ENCODE measurements at regions not wholly inside any gene's neighbourhood (a gene's known extent, or its start where the extent isn't known, plus 50 kb on each side); places are given as distances from the start of the nearest gene placed in this dataset.

DNA sequence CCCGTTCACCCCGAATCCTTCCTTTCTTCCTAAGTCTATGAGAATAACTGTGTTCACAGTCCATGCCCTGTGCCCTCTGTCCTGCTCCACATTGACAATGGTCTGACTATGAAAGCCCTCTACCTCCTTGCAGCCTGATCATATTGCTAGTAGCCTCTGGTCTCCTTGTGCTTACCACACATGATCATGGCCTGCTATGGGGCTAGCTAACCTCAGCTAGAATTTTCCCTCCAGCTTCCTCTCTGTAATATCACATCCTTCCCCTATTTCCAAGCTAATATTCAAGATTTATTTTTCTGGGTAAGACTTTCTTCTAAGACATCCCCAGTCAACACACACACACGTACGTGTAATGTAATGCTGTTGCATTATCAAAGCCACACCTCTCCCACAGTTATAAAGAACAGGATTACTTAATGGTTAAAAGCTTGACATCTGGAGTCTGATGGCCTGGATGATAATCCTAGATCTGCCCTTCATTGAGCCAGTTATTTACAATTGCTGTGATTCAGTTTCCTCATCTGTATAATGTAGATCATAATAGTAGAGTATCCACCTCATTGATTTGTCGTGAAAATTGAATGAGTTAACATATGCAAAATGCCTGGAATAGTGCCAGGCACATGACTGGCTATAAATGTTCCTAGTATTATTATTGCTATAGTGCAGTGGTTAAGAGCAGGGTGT is 214.4 kb upstream of the BLID start:
- no peak for TF ChIP-seq CTCF (IDR thresholded peaks at IDR 0.05)
- ATAC-seq: no peak

DNA sequence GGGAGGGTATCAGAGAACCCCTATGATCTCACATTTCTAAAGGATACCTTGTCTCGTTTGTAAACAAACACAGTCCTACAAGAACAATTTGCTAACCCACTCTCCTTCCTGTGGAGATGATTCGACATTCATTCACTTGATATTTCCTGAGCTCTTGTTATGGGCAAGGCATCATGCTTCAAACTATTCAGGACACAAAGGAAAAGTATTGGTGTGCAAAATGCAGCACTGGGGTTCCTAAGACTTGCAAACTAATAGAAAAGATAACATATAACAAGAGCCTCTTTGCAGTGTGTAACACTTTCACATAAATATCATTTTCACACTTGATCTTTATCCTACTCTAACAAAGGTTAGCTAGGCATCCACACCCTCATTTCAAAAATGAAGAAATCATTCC is 211.5 kb upstream of the BLID start:
- H3K9me3 ChIP-seq: no peaks in the 10 kb centered on the region
- 58 to 59% methylated on average over 2 of the region's 2 CpGs for WGBS, 2 donors
- intact Hi-C loops (cut with DNase I): no loop called here

More for the DNA sequence above, 214.4 kb upstream of the BLID start:
- FAIRE-seq (no peak), DNase-seq (no peak)
- no peaks in the 10 kb centered on the region for H3K4me1 ChIP-seq
- no peaks in the 10 kb centered on the region for H3K9me3 ChIP-seq
- 89 to 90% methylated on average over 5 of the region's 5 CpGs for WGBS, 2 donors
- no peak overlapping the region for H3K27ac ChIP-seq
- H3K27me3 ChIP-seq: no peaks in the 10 kb centered on the region
- intact Hi-C loops (cut with DNase I): no loop called here
- H3K4me3 ChIP-seq: no peak overlapping the region
- H3K36me3 ChIP-seq: no peaks in the 10 kb centered on the region

GRCh38 chr11:122323754-122324421 is 207.9 kb upstream of the BLID start:
- Histone ChIP-seq H3K4me3 (no peak overlapping the region), H3K27me3 (no peaks in the 10 kb centered on the region), H3K27ac (no peak overlapping the region), H3K4me1 (no peaks in the 10 kb centered on the region), H3K36me3 (no peaks in the 10 kb centered on the region), H3K9me3 (no peaks in the 10 kb centered on the region)
- DNase-seq: no peak
- FAIRE-seq: no peak
- TF ChIP-seq CTCF (IDR thresholded peaks at IDR 0.05): no peak
- intact Hi-C loops (cut with DNase I): no loop called here
- ATAC-seq: no peak
- 74 to 77% methylated on average over 7 of the region's 7 CpGs for WGBS, 2 donors

More for the DNA sequence above, 211.5 kb upstream of the BLID start:
- Histone ChIP-seq H3K4me1 (no peaks in the 10 kb centered on the region), H3K36me3 (no peaks in the 10 kb centered on the region), H3K27me3 (no peaks in the 10 kb centered on the region), H3K27ac (no peak overlapping the region), H3K4me3 (no peak overlapping the region)
- no peak for FAIRE-seq
- no peak for TF ChIP-seq CTCF (IDR thresholded peaks at IDR 0.05)
- DNase-seq: no peak
- no peak for ATAC-seq

- peak in 2 of 4 donors; percentile 17 to 34 for ATAC-seq
- no peak overlapping the region for H3K27ac ChIP-seq
These were observed 206.3 kb upstream of the BLID start for GRCh38 chr11:122322329-122322728.

More at GRCh38 chr11:122322329-122322728, 206.3 kb upstream of the BLID start:
- FAIRE-seq: no peak
- no peaks in the 10 kb centered on the region for H3K9me3 ChIP-seq
- no peak for DNase-seq
- no peaks in the 10 kb centered on the region for H3K36me3 ChIP-seq
- no peak for TF ChIP-seq CTCF (IDR thresholded peaks at IDR 0.05)
- no peak overlapping the region for H3K4me3 ChIP-seq
- 58 to 61% methylated on average over 3 of the region's 3 CpGs for WGBS, 2 donors
- H3K27me3 ChIP-seq: no peaks in the 10 kb centered on the region
- intact Hi-C loops (cut with DNase I): no loop called here
- H3K4me1 ChIP-seq: no peaks in the 10 kb centered on the region
